Inflammatory macrophage (primary cell): ENCODE measurements at regions not wholly inside any gene's neighbourhood (a gene's known extent, or its start where the extent isn't known, plus 50 kb on each side); places are given as distances from the start of the nearest gene placed in this dataset.

Experiments
- DNase-seq, 2 donors: peaks; one replicate each; pipeline ENCODE4 v3.0.0-alpha.2; 2020 to 2022

DNA sequence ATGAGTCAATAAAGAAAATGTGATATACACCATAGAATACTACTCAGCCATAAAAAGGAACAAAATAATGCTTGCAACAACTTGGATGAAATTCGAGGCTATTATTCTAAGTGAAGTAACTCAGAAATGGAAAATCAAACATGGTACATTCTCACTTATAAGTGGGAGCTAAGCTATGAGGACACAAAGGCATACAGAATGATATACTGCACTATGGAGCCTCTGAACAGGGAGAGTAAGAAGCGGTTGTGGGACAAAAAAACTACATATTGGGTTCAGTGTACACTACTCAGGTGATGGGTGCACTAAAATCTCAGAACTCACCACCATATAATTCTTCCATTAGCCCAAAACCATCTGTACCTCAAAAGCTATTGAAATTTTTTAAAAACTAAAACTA is 68.8 kb upstream of the AKAP13 start:
- DNase-seq, result no peak

DNA sequence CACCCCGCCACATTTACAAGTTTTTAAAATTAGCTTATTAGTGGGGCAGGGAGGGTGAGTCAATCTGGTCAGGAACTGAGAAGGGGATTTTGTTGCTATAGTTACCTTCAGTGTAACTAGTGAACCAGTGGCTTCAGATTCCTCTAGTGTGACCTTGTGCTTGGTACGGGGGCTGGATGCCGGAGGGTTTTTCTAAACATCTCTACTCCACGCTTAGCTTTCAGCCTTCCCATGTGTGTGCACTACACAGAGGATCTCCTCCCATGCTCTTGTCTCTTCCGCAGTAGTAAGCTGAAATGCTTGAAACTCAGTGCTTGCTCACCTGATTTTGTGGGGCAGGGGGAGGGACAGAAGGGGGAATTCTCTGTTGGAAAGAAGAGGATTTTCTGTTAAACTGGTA is 67.9 kb upstream of the AKAP13 start:
- no peak for DNase-seq

DNA sequence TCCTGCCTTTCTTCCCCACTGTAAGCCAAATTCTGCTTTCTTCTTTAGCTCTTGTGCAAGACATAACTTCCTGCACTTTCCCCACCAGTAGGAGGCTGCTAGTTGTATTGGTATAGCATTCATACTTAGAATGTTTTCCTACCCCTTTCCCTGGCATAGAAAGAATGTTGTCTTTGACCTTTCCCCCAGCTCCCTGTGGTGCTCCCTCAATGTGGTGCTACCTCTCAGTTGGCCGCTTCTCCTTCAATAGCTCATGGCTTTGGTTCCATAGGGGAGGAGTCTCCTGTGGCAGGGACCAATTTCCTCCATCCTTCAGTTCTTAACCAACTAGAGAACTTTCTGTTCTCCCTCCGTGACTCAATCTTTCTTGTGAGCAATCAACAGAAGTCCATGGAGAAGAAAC is 67.5 kb upstream of the AKAP13 start:
- peak; percentile 41 to 54 for DNase-seq

DNA sequence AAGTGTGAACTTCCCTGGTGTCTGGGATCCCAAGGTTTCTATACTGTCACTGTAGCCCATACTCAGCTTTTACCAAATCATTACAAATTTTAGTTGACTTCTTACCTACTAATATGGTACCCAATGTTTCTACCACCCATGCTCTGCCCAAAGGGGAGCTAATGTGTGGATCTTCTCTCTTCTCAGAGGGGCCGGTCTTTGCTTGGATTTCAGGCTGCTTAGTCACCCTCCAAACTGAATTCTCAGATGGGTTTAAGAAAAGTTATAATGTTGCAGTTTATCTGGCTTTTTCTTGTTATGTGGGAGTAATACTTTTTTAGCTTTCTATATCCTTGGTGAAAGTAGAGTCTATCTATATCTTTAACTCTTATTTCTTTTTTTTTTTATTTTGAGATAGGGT is 67.1 kb upstream of the AKAP13 start:
- DNase-seq, result no peak

DNA sequence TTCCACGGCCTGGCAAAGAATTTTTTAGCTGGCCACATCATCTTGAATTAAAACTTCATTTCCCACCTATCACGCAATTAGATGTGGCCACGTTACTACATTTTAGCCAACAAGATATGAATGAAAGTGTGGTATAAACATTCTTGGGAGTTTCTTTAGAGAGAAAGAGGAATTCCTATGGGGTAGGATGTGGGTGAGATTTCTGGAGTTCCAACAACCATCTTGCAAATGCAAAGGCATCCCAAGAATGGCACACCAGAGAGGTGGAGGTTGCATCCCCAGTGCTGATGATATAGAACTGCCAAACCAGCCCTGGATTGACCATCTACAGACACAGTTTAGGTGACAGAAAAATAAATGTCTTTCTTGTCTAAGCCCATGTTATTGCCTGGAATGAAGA is 66.3 kb upstream of the AKAP13 start:
- DNase-seq, result no peak

DNA sequence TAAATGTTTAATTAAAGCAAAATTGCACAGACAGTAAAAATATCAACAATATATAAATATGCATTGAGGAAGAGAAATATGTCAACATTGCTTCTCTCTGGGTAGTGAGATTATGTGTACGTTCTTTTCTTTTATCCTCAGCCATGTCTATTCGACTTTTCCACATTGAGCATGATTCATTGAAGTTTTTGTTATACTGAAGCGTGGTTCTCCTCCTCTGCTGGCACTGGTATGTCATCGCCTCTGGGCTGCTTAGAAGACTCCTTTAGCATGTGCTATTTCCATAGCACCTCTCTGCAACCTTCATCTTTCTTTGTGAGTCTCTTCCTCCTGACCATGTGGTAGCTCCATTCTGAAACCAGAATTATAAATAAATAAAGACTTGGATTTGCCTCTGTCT is 65.8 kb upstream of the AKAP13 start:
- DNase-seq, result no peak

DNA sequence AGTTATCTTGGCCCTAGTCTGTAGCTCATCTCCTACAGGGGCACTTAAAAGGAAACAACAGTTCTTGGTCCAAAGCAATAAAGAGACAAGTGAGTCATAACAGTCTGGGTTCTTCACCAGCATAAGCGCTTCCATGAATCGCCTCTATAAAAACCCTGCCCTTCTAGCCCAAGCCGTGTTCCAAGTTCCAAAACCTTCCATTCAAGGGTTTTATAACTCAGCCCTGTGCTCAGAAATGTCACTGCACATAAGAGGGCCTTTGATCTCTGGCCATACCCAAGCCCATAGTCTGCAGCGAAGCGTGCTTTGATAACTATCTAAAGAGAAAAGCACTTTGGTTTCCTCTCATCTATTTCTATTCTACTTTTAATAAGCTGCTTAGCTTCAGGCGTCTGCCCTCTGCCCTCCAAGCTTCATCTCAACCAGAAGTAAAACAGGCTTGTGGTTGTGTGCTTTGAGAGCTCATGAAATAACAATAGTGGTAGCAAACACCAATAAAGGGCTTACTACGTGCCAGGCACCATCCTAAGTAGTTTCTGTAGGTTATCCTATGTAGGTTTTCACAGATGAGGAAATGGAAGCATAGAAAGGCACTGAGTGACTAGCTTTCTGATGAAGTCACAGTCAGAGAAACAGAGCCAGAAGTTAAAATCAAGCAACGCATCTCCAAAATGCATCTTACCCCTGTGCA is 64.0 kb upstream of the AKAP13 start:
- DNase-seq, result no peak

DNA sequence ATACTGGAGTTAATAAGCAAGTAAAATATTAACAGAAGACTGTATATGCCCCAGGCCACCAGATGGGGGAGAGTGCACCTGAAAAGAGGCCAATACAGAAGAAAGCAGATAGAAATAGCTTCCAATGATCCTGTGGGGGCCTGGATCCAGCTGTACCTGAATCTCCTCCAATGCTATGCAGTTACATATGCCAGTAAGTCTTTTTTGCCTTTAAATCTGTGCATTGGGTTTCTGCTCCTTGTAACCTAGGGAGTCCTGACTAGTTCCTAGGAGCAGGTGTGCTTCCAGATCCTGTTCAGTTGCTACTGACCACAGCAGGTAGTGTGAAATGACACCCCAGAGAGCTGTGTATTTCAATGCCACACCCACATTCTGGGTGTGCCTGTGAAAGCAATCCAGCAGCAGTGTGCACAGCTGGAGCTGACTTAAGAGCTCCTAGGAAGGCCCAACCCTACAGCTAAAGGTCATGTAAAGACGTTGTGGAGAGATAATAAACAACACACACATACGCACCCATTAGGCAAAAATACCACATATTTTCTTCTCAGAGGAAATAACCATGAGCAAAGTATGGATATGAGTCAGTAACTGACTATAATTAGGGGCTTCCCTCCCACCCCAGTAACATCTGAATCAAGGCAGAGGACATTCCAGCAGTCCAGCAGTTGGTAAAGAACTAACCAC is 62.2 kb upstream of the AKAP13 start:
- DNase-seq, result no peak

DNA sequence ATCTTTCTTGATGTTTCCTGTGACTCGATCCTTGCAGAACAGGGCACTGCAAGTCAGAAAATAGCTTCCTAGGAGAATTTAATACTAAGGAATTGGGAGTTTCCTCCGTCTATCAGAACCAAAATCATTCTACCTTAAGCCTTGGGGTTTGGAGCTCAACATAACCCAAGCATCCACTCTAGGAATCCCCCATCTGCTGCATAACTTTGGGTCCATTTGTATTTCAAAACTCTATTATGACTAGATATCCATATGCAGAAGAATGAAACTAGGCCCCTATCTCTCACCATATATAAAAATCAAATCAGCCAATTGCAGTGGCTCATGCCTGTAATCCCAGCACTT is 61.7 kb upstream of the AKAP13 start:
- DNase-seq, result no peak

DNA sequence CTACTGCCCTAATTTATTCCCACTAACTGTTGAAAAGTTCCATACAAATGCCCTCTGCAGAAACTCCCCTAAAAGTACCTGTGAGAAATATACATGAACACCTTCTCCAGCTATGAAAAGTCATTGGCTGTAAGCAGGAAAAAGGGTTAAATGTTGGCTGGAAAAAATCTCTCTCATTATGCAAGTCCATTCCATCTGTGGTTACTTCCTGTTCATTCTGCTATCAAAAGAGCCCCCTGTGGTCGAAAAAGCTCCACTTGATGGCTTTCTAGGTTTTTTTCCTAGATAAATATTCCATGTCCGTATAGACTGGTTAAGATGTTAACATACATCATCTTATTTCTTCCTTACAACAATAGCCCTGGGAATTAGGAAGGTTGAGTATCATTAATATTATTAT is 56.2 kb upstream of the AKAP13 start:
- DNase-seq, result no peak

DNA sequence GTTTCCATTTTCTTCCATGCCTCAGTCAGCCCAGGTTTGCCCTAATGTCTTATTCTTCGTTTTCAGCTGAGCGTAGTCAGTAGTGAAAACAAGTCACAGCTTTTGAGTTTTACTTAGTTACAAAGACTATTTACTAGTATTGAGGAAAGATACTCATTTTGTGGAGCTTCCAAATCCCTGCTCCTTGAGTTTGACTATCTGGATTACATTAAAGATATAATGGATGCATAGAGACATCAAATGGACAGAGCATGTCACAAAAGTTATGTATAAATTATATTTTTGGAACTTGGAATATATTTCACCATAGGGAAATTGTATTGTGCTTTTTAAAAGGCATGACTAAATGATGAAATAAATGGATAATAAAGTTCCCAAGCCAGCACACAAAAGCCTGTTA is 54.6 kb upstream of the AKAP13 start:
- no peak for DNase-seq

DNA sequence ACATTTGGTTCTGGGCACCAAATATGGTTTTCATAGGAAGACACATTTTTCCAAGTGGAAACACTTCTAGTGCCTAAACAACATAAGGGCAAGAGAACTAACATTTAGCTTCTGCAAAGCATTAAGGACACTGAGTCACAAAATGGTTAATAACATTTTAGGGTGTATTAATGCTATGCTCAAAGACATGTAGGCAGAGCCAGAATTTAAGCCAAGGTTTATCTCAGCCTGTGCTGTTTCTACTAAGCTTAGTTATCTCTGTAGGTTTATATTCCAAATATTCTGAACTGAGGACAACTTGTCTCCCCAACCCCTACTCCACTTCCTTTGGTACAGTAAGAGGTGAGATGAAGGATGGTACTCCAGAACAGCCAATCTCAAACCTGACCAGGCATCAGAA is 54.1 kb upstream of the AKAP13 start:
- no peak for DNase-seq

DNA sequence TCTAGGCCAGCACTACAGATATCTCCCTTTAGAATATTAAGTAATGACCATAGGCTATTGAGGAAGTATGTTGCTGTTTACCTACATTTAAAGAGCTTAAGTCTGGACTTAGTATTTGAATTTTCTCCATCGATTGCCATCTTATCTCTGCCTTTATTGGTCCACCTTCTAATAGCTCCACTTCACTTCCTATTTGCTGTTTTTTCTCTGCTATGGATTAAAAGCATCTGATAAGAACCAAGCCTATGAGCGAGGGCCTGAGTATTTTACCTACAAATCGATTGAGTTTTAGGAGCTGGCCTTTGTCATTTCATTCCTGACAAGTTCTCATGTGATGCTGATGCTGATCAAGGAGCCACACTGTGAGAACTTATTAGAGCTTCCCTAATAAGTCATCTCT is 52.6 kb upstream of the AKAP13 start:
- no peak for DNase-seq

DNA sequence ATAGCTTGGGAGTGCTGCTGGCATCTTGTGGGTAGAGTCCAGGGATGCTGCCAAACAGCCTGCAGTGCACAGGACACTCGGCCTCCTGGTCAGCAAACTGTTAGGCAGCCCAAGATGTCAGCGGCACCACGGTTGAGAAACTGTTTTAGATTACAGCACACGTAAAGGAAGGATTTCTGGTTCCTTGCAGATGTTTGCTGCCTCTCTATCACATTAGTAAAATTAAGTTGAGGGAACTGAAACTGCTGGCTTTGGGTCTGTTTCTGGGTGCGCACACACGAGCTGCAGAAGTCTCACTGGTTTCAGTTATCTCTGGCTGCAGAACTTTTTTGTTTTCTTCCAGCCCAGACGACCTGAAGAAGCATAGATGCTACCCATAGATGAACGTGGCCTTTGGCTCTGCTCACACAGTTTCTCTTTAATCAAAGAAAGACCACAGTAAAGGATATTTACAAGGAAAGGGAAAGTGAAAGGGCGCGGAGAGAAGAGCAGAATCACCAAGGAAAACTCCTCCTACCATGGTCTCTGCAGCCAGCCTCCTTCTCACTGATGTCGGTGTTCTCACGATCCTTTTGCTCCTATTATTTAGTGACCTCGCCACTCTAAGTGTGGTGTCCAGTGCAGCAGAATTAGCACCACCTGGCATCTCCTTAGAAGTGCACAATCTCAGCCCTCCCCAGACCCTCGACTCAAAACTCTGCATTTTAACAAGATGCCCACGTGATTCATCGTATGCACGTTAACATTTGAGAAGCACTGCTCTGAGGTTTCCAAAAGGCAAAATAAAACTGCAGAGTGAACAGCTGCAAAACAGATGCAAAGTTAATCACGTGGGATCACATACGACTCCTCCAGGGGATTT is 50.6 kb upstream of the AKAP13 start:
- peak; percentile 57 to 76 for DNase-seq
